Endothelial cell (in vitro differentiated cells): ENCODE measurements at regions not wholly inside any gene's neighbourhood (a gene's known extent, or its start where the extent isn't known, plus 50 kb on each side); places are given as distances from the start of the nearest gene placed in this dataset.

Experiments used
- DNase-seq: peaks from one replicate; pipeline ENCODE4 v3.0.0; 2021; ENCODE audit warnings: low spot score
- H3K27ac Mint-ChIP-seq: one replicate; pipeline ENCODE4 v1.8.0; 2021; ENCODE audit warnings: mixed read lengths, inconsistent platforms; ENCODE audit not compliant: unreplicated experiment
- H3K27me3 Mint-ChIP-seq: one replicate; pipeline ENCODE4 v1.8.0; 2021; ENCODE audit warnings: mild to moderate bottlenecking, moderate library complexity, mixed read lengths, inconsistent platforms; ENCODE audit not compliant: unreplicated experiment
- H3K36me3 Mint-ChIP-seq: one replicate; pipeline ENCODE4 v1.8.0; 2021; ENCODE audit warnings: mild to moderate bottlenecking, low read depth, mixed read lengths, inconsistent platforms; ENCODE audit not compliant: unreplicated experiment
- H3K4me1 Mint-ChIP-seq: one replicate; pipeline ENCODE4 v1.8.0; 2021; ENCODE audit warnings: mild to moderate bottlenecking, mixed read lengths, inconsistent platforms; ENCODE audit not compliant: unreplicated experiment
- H3K4me3 Mint-ChIP-seq: one replicate; pipeline ENCODE4 v1.8.0; 2021; ENCODE audit warnings: mild to moderate bottlenecking, mixed read lengths, inconsistent platforms; ENCODE audit not compliant: unreplicated experiment
- H3K9me3 Mint-ChIP-seq: one replicate; pipeline ENCODE4 v1.8.0; 2021; ENCODE audit warnings: mixed read lengths, inconsistent platforms; ENCODE audit not compliant: unreplicated experiment
- TF ChIP-seq, protein P1 (sequence below): fragments of 200-600 bp; sonication (generic); IDR thresholded peaks from one replicate; pipeline ENCODE4 v1.5.0; 2021; ENCODE audit warnings: antibody characterized with exemption; ENCODE audit not compliant: unreplicated experiment

DNA sequence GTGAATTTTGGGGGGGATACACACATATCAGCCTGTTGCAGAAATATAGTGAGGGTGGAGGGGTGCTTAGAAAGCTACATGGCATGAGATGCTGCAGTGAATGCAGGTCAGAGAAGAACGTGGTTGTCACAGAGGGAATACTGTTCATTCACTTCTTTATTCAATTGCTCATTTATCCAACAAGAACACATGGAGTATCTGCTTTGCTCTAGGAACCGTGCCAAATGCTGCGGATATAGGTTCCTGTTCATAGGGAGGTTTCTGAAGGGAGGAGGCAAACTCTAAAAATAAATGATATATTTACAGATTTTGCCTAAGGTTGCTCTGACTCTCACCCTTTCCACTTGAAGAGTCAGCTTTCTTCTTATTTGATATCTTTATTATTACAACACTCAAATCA, 444.3 kb upstream of the CLINT1 start:
- no peak for DNase-seq
- H3K27ac Mint-ChIP-seq = no peak overlapping the region

DNA sequence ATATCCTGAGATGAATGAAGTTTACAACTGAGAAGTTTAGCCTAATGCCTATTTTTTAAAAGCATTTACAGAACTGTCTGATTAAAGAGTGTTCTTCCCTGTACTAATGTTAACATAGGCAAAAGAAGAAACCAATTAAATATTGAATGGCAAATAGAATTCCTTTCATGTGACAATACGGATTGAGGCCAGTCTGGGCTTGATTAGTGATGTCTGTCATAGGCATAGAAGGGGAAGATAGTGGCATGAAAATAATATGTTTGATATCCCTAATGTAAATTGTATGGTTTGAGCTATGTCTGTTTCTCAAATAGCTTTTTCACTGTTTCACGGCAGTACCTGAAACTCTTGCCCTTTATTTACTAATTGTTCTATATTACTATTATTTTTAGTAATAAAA, 443.1 kb upstream of the CLINT1 start:
- Mint-ChIP-seq H3K4me1 (no peaks in the 10 kb centered on the region), H3K27ac (no peak overlapping the region), H3K36me3 (no peaks in the 10 kb centered on the region), H3K4me3 (no peak overlapping the region), H3K27me3 (no peaks in the 10 kb centered on the region), H3K9me3 (no peaks in the 10 kb centered on the region)
- DNase-seq = no peak
- TF ChIP-seq, protein P1, sequence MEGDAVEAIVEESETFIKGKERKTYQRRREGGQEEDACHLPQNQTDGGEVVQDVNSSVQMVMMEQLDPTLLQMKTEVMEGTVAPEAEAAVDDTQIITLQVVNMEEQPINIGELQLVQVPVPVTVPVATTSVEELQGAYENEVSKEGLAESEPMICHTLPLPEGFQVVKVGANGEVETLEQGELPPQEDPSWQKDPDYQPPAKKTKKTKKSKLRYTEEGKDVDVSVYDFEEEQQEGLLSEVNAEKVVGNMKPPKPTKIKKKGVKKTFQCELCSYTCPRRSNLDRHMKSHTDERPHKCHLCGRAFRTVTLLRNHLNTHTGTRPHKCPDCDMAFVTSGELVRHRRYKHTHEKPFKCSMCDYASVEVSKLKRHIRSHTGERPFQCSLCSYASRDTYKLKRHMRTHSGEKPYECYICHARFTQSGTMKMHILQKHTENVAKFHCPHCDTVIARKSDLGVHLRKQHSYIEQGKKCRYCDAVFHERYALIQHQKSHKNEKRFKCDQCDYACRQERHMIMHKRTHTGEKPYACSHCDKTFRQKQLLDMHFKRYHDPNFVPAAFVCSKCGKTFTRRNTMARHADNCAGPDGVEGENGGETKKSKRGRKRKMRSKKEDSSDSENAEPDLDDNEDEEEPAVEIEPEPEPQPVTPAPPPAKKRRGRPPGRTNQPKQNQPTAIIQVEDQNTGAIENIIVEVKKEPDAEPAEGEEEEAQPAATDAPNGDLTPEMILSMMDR = no peak

More for the DNA sequence above, 444.3 kb upstream of the CLINT1 start:
- Mint-ChIP-seq H3K9me3 (no peaks in the 10 kb centered on the region), H3K27me3 (no peaks in the 10 kb centered on the region), H3K4me1 (no peaks in the 10 kb centered on the region), H3K36me3 (no peaks in the 10 kb centered on the region), H3K4me3 (no peak overlapping the region)
- TF ChIP-seq, protein P1 = no peak

GRCh38 chr5:158301186-158301585, 442.2 kb upstream of the CLINT1 start:
- Mint-ChIP-seq H3K4me1 (no peaks in the 10 kb centered on the region), H3K9me3 (no peaks in the 10 kb centered on the region), H3K27me3 (no peaks in the 10 kb centered on the region), H3K4me3 (no peak overlapping the region), H3K27ac (no peak overlapping the region), H3K36me3 (no peaks in the 10 kb centered on the region)
- TF ChIP-seq, protein P1 = no peak
- no peak for DNase-seq

DNA sequence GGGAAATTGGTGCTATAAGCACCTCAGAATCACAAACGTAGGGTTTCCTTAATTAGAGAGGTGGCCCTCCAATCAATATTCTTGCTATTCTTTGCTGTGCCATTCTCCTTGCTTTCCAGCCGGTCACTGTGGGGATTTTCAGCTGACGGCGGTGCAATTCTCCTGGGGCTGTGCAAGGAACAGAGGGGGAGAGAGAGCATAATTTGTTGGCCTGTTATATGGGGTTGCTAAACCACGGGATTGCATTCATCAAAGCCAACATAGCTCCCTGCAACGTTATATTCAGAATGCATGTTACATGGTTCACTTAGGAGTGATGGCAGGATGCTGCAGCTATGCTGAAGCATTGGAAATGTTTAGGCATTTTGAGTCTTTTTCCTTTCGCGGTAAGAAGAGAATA, 441.3 kb upstream of the CLINT1 start:
- no peak overlapping the region for H3K4me3 Mint-ChIP-seq
- H3K36me3 Mint-ChIP-seq = no peaks in the 10 kb centered on the region
- no peaks in the 10 kb centered on the region for H3K27me3 Mint-ChIP-seq
- no peaks in the 10 kb centered on the region for H3K4me1 Mint-ChIP-seq
- no peak for DNase-seq
- TF ChIP-seq, protein P1 = no peak
- no peaks in the 10 kb centered on the region for H3K9me3 Mint-ChIP-seq
- H3K27ac Mint-ChIP-seq = no peak overlapping the region

GRCh38 chr5:158297002-158297527, 438.1 kb upstream of the CLINT1 start:
- TF ChIP-seq, protein P1 = no peak
- Mint-ChIP-seq H3K36me3 (no peaks in the 10 kb centered on the region), H3K4me1 (no peaks in the 10 kb centered on the region), H3K4me3 (no peak overlapping the region), H3K27ac (no peak overlapping the region), H3K9me3 (no peaks in the 10 kb centered on the region), H3K27me3 (no peaks in the 10 kb centered on the region)
- DNase-seq = no peak
